Endothelial cell of umbilical vein (primary cell): ENCODE measurements at regions not wholly inside any gene's neighbourhood (a gene's known extent, or its start where the extent isn't known, plus 50 kb on each side); places are given as distances from the start of the nearest gene placed in this dataset.

Source experiments
- BruUV-seq: library from RNA; stranded (reverse); fragments of 400-500 nt; replicated peaks from 2 replicates; lab custom pipeline; 2021; lab: Mats Ljungman, UMichigan
- CTCF ChIA-PET: fragments of 300-600, 350-600 bp; sonication (Branson Sonifier 250); formaldehyde crosslinking; loops from one replicate; lab custom pipeline; 2021; ENCODE audit warnings: antibody characterized with exemption, inconsistent platforms; lab: Charles Lee
- POLR2A ChIA-PET: fragments of 300-600, 350-600 bp; sonication (Branson Sonifier 250); formaldehyde crosslinking; loops from one replicate; lab custom pipeline; 2021; ENCODE audit warnings: antibody characterized with exemption, inconsistent platforms; lab: Charles Lee
- DNase-seq: peaks from one replicate; pipeline ENCODE4 v3.0.0-alpha.2; 2011; ENCODE audit warnings: low read depth, low spot score
- FAIRE-seq: peaks from 2 replicates; lab custom pipeline; 2011; peaks lifted over from hg19 to GRCh38; lab: Jason Lieb, UNC
- H2AFZ ChIP-seq: 2 replicates; pipeline ENCODE4 v1.6.0; 2012; ENCODE audit warnings: low read depth, low read length, control low read depth, inconsistent platforms
- H3K27ac ChIP-seq: 2 replicates; pipeline ENCODE4 v1.5.1; 2011; ENCODE audit warnings: low read depth, mild to moderate bottlenecking, control low read depth, low read length, moderate library complexity; ENCODE audit not compliant: insufficient read depth
- H3K27me3 ChIP-seq, 2 experiments: 2 replicates each; pipeline versions ENCODE4 v1.6.0 to v1.6.1; 2011; ENCODE audit warnings: low read length in 2 of 2, mixed read lengths in 1 of 2; ENCODE audit not compliant: control insufficient read depth in 2 of 2, insufficient read depth in 2 of 2
- H3K36me3 ChIP-seq, 2 experiments: 2 replicates in 1 of 2; 3 replicates in 1 of 2; pipeline ENCODE4 v1.5.1; 2011; ENCODE audit warnings: low read length in 2 of 2, mild to moderate bottlenecking in 1 of 2, moderate library complexity in 1 of 2; ENCODE audit not compliant: control insufficient read depth in 2 of 2, insufficient read depth in 2 of 2; ENCODE audit errors: extremely low read depth in 1 of 2
- H3K4me1 ChIP-seq: 3 replicates; pipeline ENCODE4 v1.5.1; 2011; ENCODE audit warnings: mild to moderate bottlenecking, low read length; ENCODE audit not compliant: control insufficient read depth, insufficient read depth; ENCODE audit errors: extremely low read depth
- H3K4me2 ChIP-seq: 2 replicates; pipeline ENCODE4 v1.6.1; 2011; ENCODE audit warnings: low read length, control low read depth, mixed read lengths; ENCODE audit not compliant: insufficient read depth
- H3K4me3 ChIP-seq, 3 experiments: fragments of 200-600 bp in 1 of 3; sonication (generic), shearing (Covaris generic) in 1 of 3; replicated peaks in 1 of 3; 2 replicates each; pipeline ENCODE4 v1.5.1; 2011 to 2016; ENCODE audit warnings: control low read depth in 3 of 3, low read length in 3 of 3, mild to moderate bottlenecking in 2 of 3, inconsistent platforms in 1 of 3, low read depth in 1 of 3, moderate library complexity in 1 of 3; ENCODE audit not compliant: insufficient read depth in 1 of 3
- H3K79me2 ChIP-seq: 2 replicates; pipeline ENCODE4 v1.6.0; 2012; ENCODE audit warnings: low read length, inconsistent platforms; ENCODE audit not compliant: control insufficient read depth, insufficient read depth
- H3K9ac ChIP-seq: replicated peaks from 2 replicates; pipeline ENCODE3; 2011; ENCODE audit warnings: low read length, control low read depth; ENCODE audit not compliant: insufficient read depth; ENCODE audit errors: extremely low read depth
- H3K9me1 ChIP-seq: replicated peaks from 3 replicates; pipeline ENCODE4 v1.6.0; 2011; ENCODE audit warnings: mild to moderate bottlenecking, low read length; ENCODE audit not compliant: control insufficient read depth, insufficient read depth; ENCODE audit errors: extremely low read depth
- H3K9me3 ChIP-seq: replicated peaks from 2 replicates; pipeline ENCODE4 v1.5.1; 2012; ENCODE audit warnings: low read length, inconsistent platforms; ENCODE audit not compliant: control insufficient read depth, insufficient read depth
- H4K20me1 ChIP-seq: replicated peaks from 2 replicates; pipeline ENCODE3; 2011; ENCODE audit warnings: mild to moderate bottlenecking, low read length; ENCODE audit not compliant: control insufficient read depth, insufficient read depth; ENCODE audit errors: extremely low read depth
- CTCF ChIP-seq, 2 donors: IDR thresholded peaks; 1 replicate in 1 of 2; 2 replicates in 1 of 2; pipeline ENCODE4 v1.5.1; 2011; ENCODE audit warnings: low read length in 2 of 2, mild to moderate bottlenecking in 2 of 2, moderate library complexity in 2 of 2, control low read depth in 1 of 2, inconsistent platforms in 1 of 2, low read depth in 1 of 2; ENCODE audit not compliant: insufficient read depth in 1 of 2; ENCODE audit errors: extremely low read depth in 1 of 2
- EZH2 ChIP-seq: IDR thresholded peaks from 2 replicates; pipeline ENCODE4 v1.6.1; 2012; ENCODE audit warnings: borderline replicate concordance, low read depth, mild to moderate bottlenecking, moderate library complexity, low read length, inconsistent platforms; ENCODE audit not compliant: severe bottlenecking
- FOS ChIP-seq: IDR thresholded peaks from 2 replicates; pipeline ENCODE4 v1.6.1; 2011; ENCODE audit warnings: mild to moderate bottlenecking, low read length, moderate library complexity, borderline replicate concordance; ENCODE audit not compliant: insufficient read depth
- GATA2 ChIP-seq: IDR thresholded peaks from 2 replicates; pipeline ENCODE4 v1.7.0; 2011; ENCODE audit warnings: low read depth, mild to moderate bottlenecking, moderate library complexity, mixed read lengths, low read length; ENCODE audit not compliant: insufficient read length, insufficient read depth
- JUN ChIP-seq: IDR thresholded peaks from 2 replicates; pipeline ENCODE4 v1.6.1; 2011; ENCODE audit warnings: borderline replicate concordance, low read depth; ENCODE audit not compliant: insufficient read length, insufficient read depth
- MYC ChIP-seq: IDR thresholded peaks from one replicate; pipeline ENCODE4 v1.6.1; 2011; ENCODE audit warnings: mild to moderate bottlenecking, low read depth, low read length
- POLR2A ChIP-seq: IDR thresholded peaks from 2 replicates; pipeline ENCODE4 v1.6.1; 2012; ENCODE audit warnings: low read depth, mild to moderate bottlenecking, control low read depth, low read length
- POLR2AphosphoS5 ChIP-seq: IDR thresholded peaks from 2 replicates; pipeline ENCODE4 v1.6.1; 2012; ENCODE audit warnings: low read depth, mild to moderate bottlenecking, control low read depth, low read length, moderate library complexity; ENCODE audit not compliant: insufficient read depth
- dilution Hi-C: fragments of 300-500 bp; cut with MboI; formaldehyde crosslinking; loops from one replicate; pipeline ENCODE4 v1.15.0; 2019; ENCODE audit warnings: low sequenced_read_pairs; ENCODE audit not compliant: extremely low pct_ligation_motif_present
- intact Hi-C: fragments of 100-400 bp; cut with micrococcal nuclease; formaldehyde crosslinking; loops from one replicate; pipeline ENCODE4 v1.10.0; 2022
- TF ChIP-seq, protein P1 (sequence below): IDR thresholded peaks from 2 replicates; pipeline ENCODE4 v1.6.1; 2011; ENCODE audit not compliant: insufficient read depth, insufficient read length

GRCh38 chr6:137286916-137287315 lies 67.7 kb upstream of the IFNGR1 start:
- intact Hi-C loops: no loop called here
- FAIRE-seq: peak; percentile 50

GRCh38 chr6:137286368-137286767 lies 67.2 kb upstream of the IFNGR1 start:
- BruUV-seq: no TSS peak
- CTCF ChIA-PET: interaction anchor here (1.0 to 1.7 kb wide), 3 partner anchors 11 to 15 kb away, joined by 3 to 5 read pairs (median 3); no protein-coding TSS in a partner anchor
- intact Hi-C loops: no loop called here

More at GRCh38 chr6:137286916-137287315, 67.7 kb upstream of the IFNGR1 start:
- BruUV-seq: no TSS peak
- no peak for DNase-seq
- H3K36me3 ChIP-seq: no peaks in the 10 kb centered on the region
- H3K4me3 ChIP-seq: no peak overlapping the region
- ChIA-PET POLR2A (no interaction called here), CTCF (interaction anchor here (1.3 kb wide), 1 partner anchor 15 kb away, joined by 4 read pairs; no protein-coding TSS in a partner anchor)
- H2AFZ ChIP-seq: no peak overlapping the region
- H3K9ac ChIP-seq: no peak overlapping the region
- no peaks in the 10 kb centered on the region for H4K20me1 ChIP-seq
- no peaks in the 10 kb centered on the region for H3K9me3 ChIP-seq
- no peak overlapping the region for H3K27ac ChIP-seq
- H3K9me1 ChIP-seq: no peaks in the 10 kb centered on the region
- H3K79me2 ChIP-seq: no peaks in the 10 kb centered on the region
- no peaks in the 10 kb centered on the region for H3K4me1 ChIP-seq
- H3K4me2 ChIP-seq: no peak overlapping the region
- no peaks in the 10 kb centered on the region for H3K27me3 ChIP-seq
- dilution Hi-C loops: no loop called here
- TF ChIP-seq, protein P1, sequence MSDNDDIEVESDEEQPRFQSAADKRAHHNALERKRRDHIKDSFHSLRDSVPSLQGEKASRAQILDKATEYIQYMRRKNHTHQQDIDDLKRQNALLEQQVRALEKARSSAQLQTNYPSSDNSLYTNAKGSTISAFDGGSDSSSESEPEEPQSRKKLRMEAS: no peak
- TF ChIP-seq JUN (no peak), POLR2AphosphoS5 (no peak), FOS (peak; percentile 41)

More at GRCh38 chr6:137286368-137286767, 67.2 kb upstream of the IFNGR1 start:
- no peaks in the 10 kb centered on the region for H3K79me2 ChIP-seq
- H4K20me1 ChIP-seq: no peaks in the 10 kb centered on the region
- TF ChIP-seq GATA2 (no peak), POLR2AphosphoS5 (no peak), POLR2A (no peak), CTCF (IDR thresholded peaks at IDR 0.05; ENCODE audit: extremely low read depth in 1 of 2, insufficient read depth in 1 of 2, low read depth in 1 of 2, low read length in 2 of 2) (no peak), EZH2 (no peak), FOS (no peak), MYC (no peak), JUN (no peak)
- TF ChIP-seq, protein P1: no peak
- dilution Hi-C loops: no loop called here
- POLR2A ChIA-PET: interaction anchor here (0.7 kb wide), 1 partner anchor 217 kb away, joined by 3 read pairs; no protein-coding TSS in a partner anchor
- H3K9me1 ChIP-seq: no peaks in the 10 kb centered on the region
- H3K4me2 ChIP-seq: no peak overlapping the region
- no peak overlapping the region for H2AFZ ChIP-seq
- H3K4me1 ChIP-seq: no peaks in the 10 kb centered on the region
- FAIRE-seq: no peak
- H3K9me3 ChIP-seq: no peaks in the 10 kb centered on the region
- no peak overlapping the region for H3K27ac ChIP-seq
- no peak overlapping the region for H3K9ac ChIP-seq
- no peak overlapping the region for H3K4me3 ChIP-seq
- no peaks in the 10 kb centered on the region for H3K36me3 ChIP-seq
- no peak for DNase-seq
- no peaks in the 10 kb centered on the region for H3K27me3 ChIP-seq
